A549 (cell line): ENCODE measurements at regions not wholly inside any gene's neighbourhood (a gene's known extent, or its start where the extent isn't known, plus 50 kb on each side); places are given as distances from the start of the nearest gene placed in this dataset.

ENCODE experiments used
- ATAC-seq, 2 experiments: fragments of 200-7000 bp in 1 of 2; fragments of >200 bp in 1 of 2; cut with Nextera tagmentation in 1 of 2; cut with Tn5 transposase in 1 of 2; 3 replicates each; pipeline versions ENCODE4 v1.8.0 to v1.9.1; 2018 to 2020; ENCODE audit warnings: mild to moderate bottlenecking in 1 of 2, moderate library complexity in 1 of 2
- CTCF ChIA-PET: fragments of 300-600 bp; sonication (Branson Sonifier 250); formaldehyde crosslinking; extraction: SDS; loops from one replicate; lab custom pipeline; 2021; ENCODE audit warnings: antibody characterized with exemption, inconsistent platforms; lab: Yijun Ruan, JAX
- POLR2A ChIA-PET: fragments of 350-600 bp; formaldehyde crosslinking; extraction: SDS; loops from one replicate; lab custom pipeline; 2021; ENCODE audit warnings: antibody characterized with exemption, inconsistent platforms; lab: Yijun Ruan, JAX
- DNase-seq, 2 experiments: peaks; one replicate each; pipeline versions ENCODE4 v3.0.0 to v3.0.0-alpha.2; 2011 to 2016; ENCODE audit warnings: low read depth in 1 of 2, low spot score in 1 of 2
- FAIRE-seq: peaks from 2 replicates; lab custom pipeline; 2011; peaks lifted over from hg19 to GRCh38; lab: Jason Lieb, UNC
- H3K27ac ChIP-seq, 2 experiments: fragments of >200 bp; sonication (Bioruptor Twin); formaldehyde crosslinking; 3 replicates each; pipeline ENCODE4 v1.5.1; 2016 to 2017
- H3K4me1 ChIP-seq: fragments of >200 bp; sonication (Bioruptor Twin); formaldehyde crosslinking; 3 replicates; pipeline ENCODE4 v1.6.1; 2016
- H3K4me2 ChIP-seq: fragments of >200 bp; sonication (Bioruptor Twin); formaldehyde crosslinking; 3 replicates; pipeline ENCODE4 v1.6.1; 2016
- H3K4me3 ChIP-seq: fragments of >200 bp; sonication (Bioruptor Twin); formaldehyde crosslinking; 3 replicates; pipeline ENCODE4 v1.5.1; 2016
- H3K9me3 ChIP-seq: fragments of >200 bp; sonication (Bioruptor Twin); formaldehyde crosslinking; 3 replicates; pipeline ENCODE4 v1.6.1; 2016
- BHLHE40 ChIP-seq: IDR thresholded peaks from 2 replicates; pipeline ENCODE4 v1.6.1; 2012; ENCODE audit warnings: low read depth, low read length, inconsistent platforms
- CEBPB ChIP-seq, 2 experiments: fragments of >200 bp in 1 of 2; sonication (Bioruptor Twin) in 1 of 2; formaldehyde crosslinking in 1 of 2; IDR thresholded peaks; 2 replicates each; pipeline ENCODE4 v1.6.1; 2012 to 2016
- EHMT2 ChIP-seq: fragments of 200-600 bp; sonication (generic); IDR thresholded peaks from 2 replicates; pipeline ENCODE4 v1.6.1; 2016; ENCODE audit warnings: antibody characterized with exemption, low read depth, mild to moderate bottlenecking, moderate library complexity
- EP300 ChIP-seq, 2 experiments: fragments of >200 bp; sonication (Bioruptor Twin); formaldehyde crosslinking; IDR thresholded peaks; 2 replicates in 1 of 2; 3 replicates in 1 of 2; pipeline ENCODE4 v1.6.1; 2016 to 2017
- FOSL2 ChIP-seq, 2 experiments: fragments of 450-650 bp in 1 of 2; fragments of >200 bp in 1 of 2; sonication (Bioruptor Twin) in 1 of 2; formaldehyde crosslinking; IDR thresholded peaks; 2 replicates each; pipeline versions ENCODE4 v1.5.0 to v1.6.1; 2016 to 2020; ENCODE audit warnings: mild to moderate bottlenecking in 1 of 2, moderate library complexity in 1 of 2
- FOXS1 ChIP-seq: fragments of 250-450 bp; sonication (Bioruptor Pico); IDR thresholded peaks from 2 replicates; pipeline ENCODE4 v1.5.0; 2020; ENCODE audit warnings: mild to moderate bottlenecking, moderate library complexity
- HEYL ChIP-seq: fragments of 250-450 bp; sonication (Bioruptor Pico); IDR thresholded peaks from 2 replicates; pipeline ENCODE4 v1.8.0; 2021; ENCODE audit warnings: mild to moderate bottlenecking, moderate library complexity
- JUN ChIP-seq, 2 experiments: fragments of >200 bp; sonication (Bioruptor Twin); formaldehyde crosslinking; IDR thresholded peaks; 2 replicates in 1 of 2; 3 replicates in 1 of 2; pipeline ENCODE4 v1.6.1; 2016 to 2017
- JUNB ChIP-seq: fragments of >200 bp; sonication (Bioruptor Twin); formaldehyde crosslinking; IDR thresholded peaks from 2 replicates; pipeline ENCODE4 v1.6.1; 2016
- MAFK ChIP-seq: fragments of 450-650 bp; IDR thresholded peaks from 2 replicates; pipeline ENCODE4 v1.6.1; 2014; ENCODE audit not compliant: partially characterized antibody
- MAZ ChIP-seq: fragments of 150-350 bp; IDR thresholded peaks from 2 replicates; pipeline ENCODE4 v1.6.1; 2014; ENCODE audit warnings: antibody characterized with exemption, low read depth, low read length, borderline replicate concordance
- NPAS2 ChIP-seq: fragments of 250-450 bp; sonication (Bioruptor Pico); IDR thresholded peaks from 2 replicates; pipeline ENCODE4 v1.8.0; 2022; ENCODE audit warnings: mild to moderate bottlenecking, moderate library complexity, borderline replicate concordance
- NR3C1 ChIP-seq: fragments of >200 bp; sonication (Bioruptor Twin); formaldehyde crosslinking; IDR thresholded peaks from 3 replicates; pipeline ENCODE4 v1.6.1; 2017
- PBX3 ChIP-seq: IDR thresholded peaks from 2 replicates; pipeline ENCODE4 v1.6.1; 2012
- PHF8 ChIP-seq: fragments of 200-600 bp; sonication (generic); IDR thresholded peaks from 2 replicates; pipeline ENCODE4 v1.6.1; 2016; ENCODE audit warnings: low read depth, mild to moderate bottlenecking, antibody characterized with exemption, moderate library complexity, borderline replicate concordance
- POLR2A ChIP-seq: IDR thresholded peaks from 2 replicates; pipeline ENCODE4 v1.6.1; 2012; ENCODE audit warnings: mild to moderate bottlenecking, low read length
- RAD21 ChIP-seq, 2 experiments: fragments of >200 bp in 1 of 2; sonication (Bioruptor Twin) in 1 of 2; formaldehyde crosslinking in 1 of 2; IDR thresholded peaks in 1 of 2; conservative IDR thresholded peaks in 1 of 2; 2 replicates in 1 of 2; 3 replicates in 1 of 2; pipeline ENCODE4 v1.6.1; 2012 to 2018; ENCODE audit warnings: inconsistent platforms in 1 of 2
- RARB ChIP-seq: fragments of 250-450 bp; sonication (Bioruptor Pico); IDR thresholded peaks from 2 replicates; pipeline ENCODE4 v1.8.0; 2021; ENCODE audit warnings: mild to moderate bottlenecking, moderate library complexity
- REST ChIP-seq: fragments of 200-600 bp; sonication (generic); IDR thresholded peaks from 2 replicates; pipeline ENCODE4 v1.6.1; 2016; ENCODE audit warnings: antibody characterized with exemption, mild to moderate bottlenecking, moderate library complexity
- SMC3 ChIP-seq: fragments of >200 bp; sonication (Bioruptor Twin); formaldehyde crosslinking; IDR thresholded peaks from 3 replicates; pipeline ENCODE4 v1.6.1; 2018; ENCODE audit warnings: inconsistent platforms
- ZC3H11A ChIP-seq: fragments of 450-650 bp; IDR thresholded peaks from 2 replicates; pipeline ENCODE4 v1.6.1; 2014; ENCODE audit warnings: antibody characterized with exemption, mild to moderate bottlenecking
- ZSCAN20 ChIP-seq: fragments of 250-450 bp; sonication (Bioruptor Pico); IDR thresholded peaks from 2 replicates; pipeline ENCODE4 v1.8.0; 2022; ENCODE audit warnings: mild to moderate bottlenecking, moderate library complexity
- whole genome bisulfite sequencing: methylation state at CpG from one replicate; pipeline ENCODE4 v1.1.6; 2017; ENCODE audit errors: missing lambda C conversion rate; 5-methylcytosine and 5-hydroxymethylcytosine counted together
- TF ChIP-seq, protein P1 (sequence below): fragments of >200 bp; sonication (Bioruptor Twin); formaldehyde crosslinking; IDR thresholded peaks from 3 replicates; pipeline ENCODE4 v1.5.1; 2016
- TF ChIP-seq, protein P2 (sequence below): fragments of 250-450 bp; sonication (Bioruptor Pico); IDR thresholded peaks from 2 replicates; pipeline ENCODE4 v1.5.0; 2020; ENCODE audit warnings: low read depth, mild to moderate bottlenecking, moderate library complexity

DNA sequence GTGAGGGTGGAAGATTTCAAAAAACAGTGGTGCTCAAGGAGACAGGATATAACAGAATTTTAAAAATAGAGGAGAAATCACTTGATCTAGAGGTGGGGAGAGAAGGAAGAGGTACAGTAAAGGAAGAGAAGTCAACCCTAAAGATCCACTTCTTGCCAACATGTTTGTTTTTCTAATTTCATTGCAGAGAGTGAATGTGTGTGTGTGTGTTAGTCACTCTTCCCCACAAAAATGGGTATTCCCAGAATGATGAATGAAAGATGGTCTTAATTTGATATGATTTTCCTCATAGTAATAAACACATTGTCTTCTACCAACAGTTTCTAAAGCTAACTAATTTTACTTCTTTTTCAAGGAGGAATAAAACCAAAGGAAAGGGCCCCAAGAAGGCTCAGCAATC is 74.2 kb upstream of the NGF start:
- H3K4me1 ChIP-seq, result peaks cover 16% of the 10 kb centered on the region
- TF ChIP-seq ZSCAN20, result no peak
- TF ChIP-seq POLR2A, result no peak
- no peak for TF ChIP-seq EP300 (IDR thresholded peaks at IDR 0.05)
- TF ChIP-seq JUNB, result no peak
- TF ChIP-seq MAZ, result no peak
- TF ChIP-seq, protein P1, sequence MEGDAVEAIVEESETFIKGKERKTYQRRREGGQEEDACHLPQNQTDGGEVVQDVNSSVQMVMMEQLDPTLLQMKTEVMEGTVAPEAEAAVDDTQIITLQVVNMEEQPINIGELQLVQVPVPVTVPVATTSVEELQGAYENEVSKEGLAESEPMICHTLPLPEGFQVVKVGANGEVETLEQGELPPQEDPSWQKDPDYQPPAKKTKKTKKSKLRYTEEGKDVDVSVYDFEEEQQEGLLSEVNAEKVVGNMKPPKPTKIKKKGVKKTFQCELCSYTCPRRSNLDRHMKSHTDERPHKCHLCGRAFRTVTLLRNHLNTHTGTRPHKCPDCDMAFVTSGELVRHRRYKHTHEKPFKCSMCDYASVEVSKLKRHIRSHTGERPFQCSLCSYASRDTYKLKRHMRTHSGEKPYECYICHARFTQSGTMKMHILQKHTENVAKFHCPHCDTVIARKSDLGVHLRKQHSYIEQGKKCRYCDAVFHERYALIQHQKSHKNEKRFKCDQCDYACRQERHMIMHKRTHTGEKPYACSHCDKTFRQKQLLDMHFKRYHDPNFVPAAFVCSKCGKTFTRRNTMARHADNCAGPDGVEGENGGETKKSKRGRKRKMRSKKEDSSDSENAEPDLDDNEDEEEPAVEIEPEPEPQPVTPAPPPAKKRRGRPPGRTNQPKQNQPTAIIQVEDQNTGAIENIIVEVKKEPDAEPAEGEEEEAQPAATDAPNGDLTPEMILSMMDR, result no peak
- TF ChIP-seq ZC3H11A, result no peak
- no peak overlapping the region for H3K27ac ChIP-seq
- CTCF ChIA-PET, result no interaction called here
- no peak overlapping the region for H3K4me3 ChIP-seq
- DNase-seq, result no peak
- FAIRE-seq, result no peak
- no peaks in the 10 kb centered on the region for H3K9me3 ChIP-seq
- no peak for ATAC-seq
- POLR2A ChIA-PET, result no interaction called here
- H3K4me2 ChIP-seq, result peak overlapping the region; percentile 33; the same call in 1 of the 3 replicates

DNA sequence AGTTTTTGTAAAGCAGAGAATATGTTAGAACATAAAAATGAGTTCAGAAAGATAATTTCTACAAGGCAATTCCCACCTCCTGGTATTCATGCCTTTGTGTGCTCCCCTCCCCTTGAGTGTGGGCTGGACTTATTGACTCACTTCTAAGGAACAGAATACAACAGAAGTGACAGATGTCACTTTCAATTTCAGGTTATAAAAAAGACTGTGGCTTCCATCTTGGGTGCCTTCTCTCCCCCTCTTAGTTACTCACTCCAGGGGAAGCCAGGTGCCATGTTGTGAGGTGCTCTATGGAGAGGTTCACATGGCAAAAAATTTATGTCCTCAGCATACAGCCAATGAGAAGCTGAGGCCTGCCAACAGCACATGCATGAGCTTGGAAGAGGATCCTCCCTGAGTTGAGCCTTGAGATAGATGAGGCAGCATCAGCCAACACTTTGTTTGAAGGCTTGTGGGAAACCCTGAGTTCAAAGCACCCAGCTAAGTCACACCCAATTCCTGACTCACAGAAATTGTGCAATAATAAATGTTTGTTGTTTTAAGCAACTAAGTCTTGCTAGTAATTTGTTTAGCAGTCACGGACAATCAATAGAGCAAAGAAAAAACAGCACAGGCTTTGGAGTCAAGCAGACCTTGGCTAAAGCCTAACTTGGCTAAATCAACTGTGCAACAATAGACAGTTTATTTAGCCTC is 73.5 kb upstream of the NGF start:
- Histone ChIP-seq H3K27ac (no peak overlapping the region), H3K4me2 (peak overlapping the region; percentile 33)
- CTCF ChIA-PET, result no interaction called here

DNA sequence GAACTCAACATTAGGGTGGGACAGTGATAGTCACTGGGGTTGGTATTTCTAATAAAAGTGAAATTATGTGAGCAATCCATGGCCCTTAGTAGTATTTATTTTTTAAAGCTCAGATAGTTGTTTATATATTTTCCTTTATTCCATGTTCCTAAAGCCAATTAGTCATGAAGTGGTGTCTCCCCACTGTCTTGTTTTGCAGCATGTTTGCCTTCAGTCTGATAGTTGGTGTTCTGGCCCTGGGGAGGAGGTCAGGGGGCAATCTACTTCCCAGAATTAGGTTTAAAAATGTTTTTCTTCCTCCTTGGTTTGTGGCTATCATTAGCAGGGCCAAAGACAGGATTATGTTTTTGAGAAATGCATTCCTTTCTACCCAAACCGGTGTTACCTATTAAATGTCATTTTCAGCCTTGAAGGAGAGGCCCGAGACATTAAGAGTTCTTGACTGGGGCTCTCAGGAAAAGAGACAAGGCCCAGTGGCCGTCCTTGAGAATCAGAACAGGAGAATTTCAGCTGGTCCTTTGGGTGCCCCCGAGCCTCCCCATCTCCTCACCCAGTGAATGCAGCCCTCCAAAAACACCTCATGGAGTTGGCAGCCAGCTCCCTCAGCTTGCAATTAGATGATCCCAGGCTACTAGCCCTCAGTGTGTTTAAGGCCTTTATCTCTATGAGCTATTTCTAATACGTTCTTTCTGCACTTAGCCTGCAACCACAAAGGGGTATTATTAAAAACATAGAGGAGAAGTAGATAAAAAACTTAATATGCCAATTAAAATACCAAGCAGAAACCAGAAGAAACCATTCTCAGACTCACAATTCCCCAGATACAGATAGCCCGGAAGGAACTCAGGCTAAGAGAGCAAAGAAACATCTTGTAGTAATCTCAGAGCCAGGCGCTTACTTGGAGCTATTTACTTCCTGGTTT is 71.3 kb upstream of the NGF start:
- no peak overlapping the region for H3K4me2 ChIP-seq
- H3K4me1 ChIP-seq, result peaks cover 16% of the 10 kb centered on the region
- H3K27ac ChIP-seq, result no peak overlapping the region
- no peaks in the 10 kb centered on the region for H3K9me3 ChIP-seq
- 79% methylated on average over 7 of the region's 7 CpGs for WGBS
- ATAC-seq (no peak), FAIRE-seq (no peak), DNase-seq (no peak)
- CTCF ChIA-PET, result no interaction called here
- TF ChIP-seq EHMT2, result no peak
- no peak for TF ChIP-seq HEYL (CRISPR knock-in tag)
- TF ChIP-seq ZSCAN20, result no peak
- no peak for TF ChIP-seq JUNB
- TF ChIP-seq REST, result no peak
- TF ChIP-seq FOXS1 (CRISPR knock-in tag), result no peak
- TF ChIP-seq PHF8, result no peak
- TF ChIP-seq RARB, result no peak
- no peak for TF ChIP-seq RAD21 (conservative IDR thresholded peaks at IDR 0.05 in 1 of 2, IDR thresholded peaks at IDR 0.05 in 1 of 2)
- TF ChIP-seq NPAS2 (CRISPR knock-in tag), result no peak
- TF ChIP-seq POLR2A, result no peak
- no peak for TF ChIP-seq JUN (IDR thresholded peaks at IDR 0.05)
- TF ChIP-seq PBX3, result no peak
- POLR2A ChIA-PET, result no interaction called here
- H3K4me3 ChIP-seq, result no peak overlapping the region

More for the DNA sequence above, 73.5 kb upstream of the NGF start:
- peaks cover 16% of the 10 kb centered on the region for H3K4me1 ChIP-seq
- no peak overlapping the region for H3K4me3 ChIP-seq
- FAIRE-seq (no peak), DNase-seq (peak in 1 of 2 experiments; percentile 64), ATAC-seq (peak in 1 of 2 experiments; percentile 31; a peak in 1 of 6 replicates)
- TF ChIP-seq MAFK (no peak), CEBPB (IDR thresholded peaks at IDR 0.05) (peak; percentile 77 to 90), PBX3 (no peak), NR3C1 (no peak), FOSL2 (IDR thresholded peaks at IDR 0.05) (no peak), FOSL2 (CRISPR knock-in tag; IDR thresholded peaks at IDR 0.05) (peak; percentile 29), SMC3 (no peak), BHLHE40 (no peak)
- TF ChIP-seq, protein P2, sequence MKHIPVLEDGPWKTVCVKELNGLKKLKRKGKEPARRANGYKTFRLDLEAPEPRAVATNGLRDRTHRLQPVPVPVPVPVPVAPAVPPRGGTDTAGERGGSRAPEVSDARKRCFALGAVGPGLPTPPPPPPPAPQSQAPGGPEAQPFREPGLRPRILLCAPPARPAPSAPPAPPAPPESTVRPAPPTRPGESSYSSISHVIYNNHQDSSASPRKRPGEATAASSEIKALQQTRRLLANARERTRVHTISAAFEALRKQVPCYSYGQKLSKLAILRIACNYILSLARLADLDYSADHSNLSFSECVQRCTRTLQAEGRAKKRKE, result no peak
- WGBS, result 13% methylated on average over 1 of the region's 1 CpG
- no peaks in the 10 kb centered on the region for H3K9me3 ChIP-seq
- POLR2A ChIA-PET, result no interaction called here
